H1 (cell line): ENCODE measurements at regions not wholly inside any gene's neighbourhood (a gene's known extent, or its start where the extent isn't known, plus 50 kb on each side); places are given as distances from the start of the nearest gene placed in this dataset.

Experiments
- CTCF ChIA-PET: fragments of 300-600 bp; sonication (Branson Sonifier 250); formaldehyde crosslinking; loops from one replicate; lab custom pipeline; 2021; ENCODE audit not compliant: partially characterized antibody; lab: Charles Lee
- POLR2A ChIA-PET: fragments of 300-600 bp; sonication (Branson Sonifier 250); formaldehyde crosslinking; loops from one replicate; lab custom pipeline; 2021; ENCODE audit warnings: inconsistent platforms; ENCODE audit not compliant: partially characterized antibody; lab: Charles Lee
- DNase-seq, 2 experiments: peaks; one replicate each; pipeline versions ENCODE4 v3.0.0 to v3.0.0-alpha.2; 2010 to 2022; ENCODE audit warnings: low spot score in 2 of 2, low read depth in 1 of 2, mixed read lengths in 1 of 2
- FAIRE-seq: peaks from 2 replicates; lab custom pipeline; 2011; peaks lifted over from hg19 to GRCh38; lab: Jason Lieb, UNC
- H2AFZ ChIP-seq: 2 replicates; pipeline ENCODE4 v1.8.1; 2012; ENCODE audit warnings: low read length, inconsistent platforms
- H2AK5ac ChIP-seq: 2 replicates; pipeline ENCODE4 v1.6.1; 2013; ENCODE audit warnings: low read depth, low read length
- H2BK120ac ChIP-seq: replicated peaks from 2 replicates; pipeline ENCODE3; 2013; ENCODE audit warnings: low read depth, low read length, inconsistent platforms
- H2BK12ac ChIP-seq: 2 replicates; pipeline ENCODE4 v1.6.1; 2013; ENCODE audit warnings: low read depth, low read length
- H2BK15ac ChIP-seq: 2 replicates; pipeline ENCODE4 v1.6.1; 2013; ENCODE audit warnings: low read length
- H2BK20ac ChIP-seq: 2 replicates; pipeline ENCODE4 v1.6.1; 2013; ENCODE audit warnings: low read length
- H2BK5ac ChIP-seq: 2 replicates; pipeline ENCODE4 v1.6.1; 2013; ENCODE audit warnings: low read depth, low read length
- H3K14ac ChIP-seq: 2 replicates; pipeline ENCODE4 v1.6.1; 2013; ENCODE audit warnings: inconsistent platforms; ENCODE audit not compliant: insufficient read length
- H3K18ac ChIP-seq: 2 replicates; pipeline ENCODE4 v1.6.1; 2013; ENCODE audit warnings: low read length; ENCODE audit errors: extremely low read depth
- H3K23ac ChIP-seq: 2 replicates; pipeline ENCODE4 v1.6.1; 2013; ENCODE audit warnings: inconsistent platforms; ENCODE audit not compliant: insufficient read length
- H3K23me2 ChIP-seq: 2 replicates; pipeline ENCODE4 v1.6.1; 2013; ENCODE audit warnings: low read depth, low read length
- H3K27ac ChIP-seq: 2 replicates; pipeline ENCODE4 v1.6.1; 2011; ENCODE audit warnings: low read depth, low read length, inconsistent platforms
- H3K27me3 ChIP-seq, 4 experiments: replicated peaks in 1 of 4; 1 replicate in 1 of 4; 2 replicates in 3 of 4; pipeline versions ENCODE4 v1.6.1 to v1.8.1; 2011 to 2013; ENCODE audit warnings: low read length in 3 of 4, mild to moderate bottlenecking in 3 of 4, inconsistent platforms in 2 of 4, mixed read lengths in 2 of 4, moderate library complexity in 1 of 4; ENCODE audit not compliant: control insufficient read depth in 3 of 4, insufficient read depth in 3 of 4; ENCODE audit errors: extremely low read depth in 1 of 4
- H3K36me3 ChIP-seq, 4 experiments: 2 replicates each; pipeline versions ENCODE4 v1.6.1 to v1.8.1; 2011 to 2013; ENCODE audit warnings: mild to moderate bottlenecking in 4 of 4, low read length in 3 of 4, moderate library complexity in 2 of 4, control low read depth in 1 of 4, inconsistent platforms in 1 of 4; ENCODE audit not compliant: insufficient read depth in 4 of 4, control insufficient read depth in 2 of 4
- H3K4ac ChIP-seq: replicated peaks from 2 replicates; pipeline ENCODE3; 2013; ENCODE audit warnings: low read length, low read depth, mixed read lengths, inconsistent platforms; ENCODE audit not compliant: insufficient read length
- H3K4me1 ChIP-seq, 4 experiments: replicated peaks in 1 of 4; 1 replicate in 1 of 4; 2 replicates in 3 of 4; pipeline versions ENCODE4 v1.6.1 to v1.8.1; 2011 to 2013; ENCODE audit warnings: low read length in 3 of 4, inconsistent platforms in 2 of 4, mixed read lengths in 1 of 4; ENCODE audit not compliant: insufficient read depth in 4 of 4, control insufficient read depth in 3 of 4
- H3K4me2 ChIP-seq, 2 experiments: 2 replicates each; pipeline versions ENCODE4 v1.6.1 to v1.8.1; 2011 to 2013; ENCODE audit warnings: low read depth in 2 of 2, low read length in 2 of 2, control low read depth in 1 of 2, inconsistent platforms in 1 of 2, mild to moderate bottlenecking in 1 of 2; ENCODE audit not compliant: insufficient read depth in 1 of 2
- H3K4me3 ChIP-seq, 4 experiments: fragments of 200-600, 300-600 bp in 1 of 4; sonication (generic), shearing (Covaris generic), sonication (Bioruptor Twin) in 1 of 4; 2 replicates each; pipeline versions ENCODE4 v1.5.1 to v1.8.1; 2011 to 2016; ENCODE audit warnings: low read length in 4 of 4, low read depth in 3 of 4, control low read depth in 2 of 4, inconsistent platforms in 2 of 4, mild to moderate bottlenecking in 2 of 4, mixed read lengths in 1 of 4, moderate library complexity in 1 of 4; ENCODE audit not compliant: insufficient read depth in 2 of 4; ENCODE audit errors: extremely low read depth in 1 of 4
- H3K56ac ChIP-seq: replicated peaks from 2 replicates; pipeline ENCODE3; 2013; ENCODE audit warnings: low read depth, mild to moderate bottlenecking, mixed read lengths, low read length, inconsistent platforms; ENCODE audit not compliant: insufficient read length
- H3K79me1 ChIP-seq: 2 replicates; pipeline ENCODE4 v1.6.1; 2013; ENCODE audit warnings: low read depth, low read length, control low read depth
- H3K79me2 ChIP-seq, 2 experiments: 2 replicates each; pipeline versions ENCODE4 v1.6.1 to v1.8.1; 2012 to 2013; ENCODE audit warnings: low read length in 2 of 2, mild to moderate bottlenecking in 2 of 2, inconsistent platforms in 1 of 2; ENCODE audit not compliant: insufficient read depth in 2 of 2, control insufficient read depth in 1 of 2
- H3K9ac ChIP-seq, 4 experiments: replicated peaks in 1 of 4; 1 replicate in 1 of 4; 2 replicates in 3 of 4; pipeline versions ENCODE4 v1.6.1 to v1.8.1; 2011 to 2013; ENCODE audit warnings: low read depth in 3 of 4, low read length in 3 of 4, control low read depth in 2 of 4, mild to moderate bottlenecking in 2 of 4, moderate library complexity in 2 of 4, inconsistent platforms in 1 of 4; ENCODE audit errors: extremely low read depth in 1 of 4
- H3K9me3 ChIP-seq, 2 experiments: 2 replicates each; pipeline versions ENCODE4 v1.6.1 to v1.8.1; 2012 to 2013; ENCODE audit warnings: mild to moderate bottlenecking in 2 of 2, moderate library complexity in 2 of 2, control low read depth in 1 of 2, inconsistent platforms in 1 of 2, low read depth in 1 of 2, low read length in 1 of 2, mixed read lengths in 1 of 2; ENCODE audit not compliant: insufficient read depth in 2 of 2
- H4K20me1 ChIP-seq, 2 experiments: replicated peaks in 1 of 2; 2 replicates each; pipeline versions ENCODE3 to v1.8.1; 2011 to 2013; ENCODE audit warnings: inconsistent platforms in 2 of 2, low read length in 2 of 2, mild to moderate bottlenecking in 1 of 2; ENCODE audit not compliant: insufficient read depth in 2 of 2, control insufficient read depth in 1 of 2
- H4K5ac ChIP-seq: 2 replicates; pipeline ENCODE4 v1.6.1; 2013; ENCODE audit warnings: low read length, low read depth, mixed read lengths, inconsistent platforms; ENCODE audit not compliant: insufficient read length
- H4K8ac ChIP-seq: 2 replicates; pipeline ENCODE4 v1.8.0; 2013; ENCODE audit warnings: mild to moderate bottlenecking, moderate library complexity, low read length, inconsistent platforms; ENCODE audit not compliant: insufficient read depth; ENCODE audit errors: extremely low read depth
- H4K91ac ChIP-seq: replicated peaks from 2 replicates; pipeline ENCODE3; 2013; ENCODE audit warnings: low read length, mixed read lengths, inconsistent platforms; ENCODE audit not compliant: insufficient read length
- JUND ChIP-seq: IDR thresholded peaks from 2 replicates; pipeline ENCODE4 v1.6.1; 2011; ENCODE audit warnings: mild to moderate bottlenecking, improper control_type of control experiment, low read length
- SUZ12 ChIP-seq: fragments of 200-600 bp; sonication (generic); IDR thresholded peaks from 2 replicates; pipeline ENCODE4 v1.6.1; 2012; ENCODE audit warnings: mild to moderate bottlenecking, inconsistent platforms, low read length, moderate library complexity, mixed read lengths
- YY1 ChIP-seq: IDR thresholded peaks from 2 replicates; pipeline ENCODE4 v1.6.1; 2011; ENCODE audit warnings: low read depth, mild to moderate bottlenecking, low read length
- WGBS, 2 experiments: shearing (Covaris generic) in 1 of 2; methylation state at CpG; one replicate each; pipeline versions ENCODE4 v1.1.6 to v1.1.7; 2013 to 2015; ENCODE audit warnings: low lambda C conversion rate in 2 of 2, mixed read lengths in 2 of 2, inconsistent platforms in 1 of 2, low coverage in 1 of 2, missing lambda C conversion rate in 1 of 2; ENCODE audit not compliant: insufficient replicate concordance in 2 of 2, insufficient coverage in 1 of 2, insufficient read length in 1 of 2; ENCODE audit errors: extremely low coverage in 1 of 2, missing lambda C conversion rate in 1 of 2; 5-methylcytosine and 5-hydroxymethylcytosine counted together

DNA sequence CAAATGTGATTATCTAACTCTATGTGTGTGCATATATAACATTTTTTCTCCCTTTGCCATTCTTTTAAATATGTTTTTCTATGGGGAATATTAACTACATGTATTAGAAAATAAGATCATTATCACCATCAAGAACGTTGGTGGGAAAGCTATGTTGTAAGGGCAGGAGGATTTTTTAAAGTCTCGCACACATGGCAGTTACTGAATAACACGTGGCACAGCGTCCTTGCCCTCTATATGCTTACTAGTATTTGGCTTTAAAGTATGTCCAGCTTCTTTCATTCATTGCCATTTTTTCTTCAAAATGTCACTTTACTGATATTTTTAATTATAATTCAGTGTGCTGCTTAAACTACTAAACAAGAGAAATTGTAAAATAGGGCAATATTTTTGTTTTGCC lies 944.3 kb downstream of the SOCS6 start:
- Histone ChIP-seq H3K9ac (no peak overlapping the region), H3K4me2 (no peak overlapping the region), H3K27me3 (no peaks in the 10 kb centered on the region; a peak in 1 of 7 replicates), H3K14ac (no peak overlapping the region), H2AK5ac (no peak overlapping the region), H2AFZ (no peak overlapping the region), H2BK15ac (no peak overlapping the region), H4K8ac (no peak overlapping the region), H3K18ac (no peak overlapping the region), H2BK5ac (no peak overlapping the region), H3K4me1 (no peaks in the 10 kb centered on the region), H2BK20ac (no peak overlapping the region), H3K23me2 (no peaks in the 10 kb centered on the region), H3K79me2 (no peaks in the 10 kb centered on the region), H2BK120ac (no peak overlapping the region), H3K56ac (no peak overlapping the region), H4K20me1 (no peaks in the 10 kb centered on the region), H4K5ac (no peak overlapping the region), H4K91ac (no peak overlapping the region), H3K4ac (no peak overlapping the region), H3K27ac (no peak overlapping the region), H3K79me1 (no peaks in the 10 kb centered on the region), H3K9me3 (peaks cover 27 to 55% of the 10 kb centered on the region in 2 experiments; a peak in 3 of 4 replicates), H3K4me3 (no peak overlapping the region), H3K23ac (no peak overlapping the region), H3K36me3 (no peaks in the 10 kb centered on the region), H2BK12ac (no peak overlapping the region)
- 66% methylated on average over 4 of the region's 4 CpGs; no CpG with 5 or more reads in 1 of the 2 experiments for WGBS, 2 experiments
- TF ChIP-seq JUND (no peak), SUZ12 (no peak), YY1 (no peak)
- CTCF ChIA-PET = no interaction called here
- FAIRE-seq (no peak), DNase-seq (no peak)
- POLR2A ChIA-PET = no interaction called here
